NT2/D1 (cell line): ENCODE measurements at regions not wholly inside any gene's neighbourhood (a gene's known extent, or its start where the extent isn't known, plus 50 kb on each side); places are given as distances from the start of the nearest gene placed in this dataset.

Experiments used
- SUZ12 ChIP-seq: IDR thresholded peaks from 2 replicates; pipeline ENCODE4 v1.6.1; 2011; ENCODE audit not compliant: insufficient read length, insufficient read depth; ENCODE audit errors: extremely low read depth
- ZNF274 ChIP-seq: IDR thresholded peaks from 2 replicates; pipeline ENCODE4 v1.6.1; 2011; ENCODE audit warnings: mild to moderate bottlenecking, low read depth, low read length

- no peak for TF ChIP-seq ZNF274
- no peak for TF ChIP-seq SUZ12
Measured at GRCh38 chr2:208982831-208983230, 441.0 kb upstream of the MAP2 start.
